GM21825 (cell line): ENCODE measurements at regions not wholly inside any gene's neighbourhood (a gene's known extent, or its start where the extent isn't known, plus 50 kb on each side); places are given as distances from the start of the nearest gene placed in this dataset.
"Not testable (repeated sequence)": the region's sequence is repeated elsewhere in the genome, so short reads cannot be mapped to it uniquely, and the experiment has no call there.

Source experiments
- ATAC-seq: cut with Tn5 transposase; IDR thresholded peaks from one replicate; pipeline ENCODE4 v1.9.1; 2021; ENCODE audit warnings: mild to moderate bottlenecking, moderate library complexity; ENCODE audit not compliant: unreplicated experiment

GRCh38 chr1:233473549-233474204 is 140.2 kb upstream of the KCNK1 start:
- ATAC-seq: no peak

GRCh38 chr1:233477359-233477758 is 136.5 kb upstream of the KCNK1 start:
- ATAC-seq: no peak

GRCh38 chr1:233478611-233479010 is 135.3 kb upstream of the KCNK1 start:
- no peak for ATAC-seq

- ATAC-seq: no peak
Observed at GRCh38 chr1:233479110-233479890, 134.6 kb upstream of the KCNK1 start.

GRCh38 chr1:233480198-233480597 is 133.7 kb upstream of the KCNK1 start:
- no peak for ATAC-seq

- ATAC-seq: no peak
Observed at GRCh38 chr1:233482388-233482787, 131.5 kb upstream of the KCNK1 start.

GRCh38 chr1:233485385-233485784 is 128.5 kb upstream of the KCNK1 start:
- ATAC-seq: no peak

- ATAC-seq: no peak
Observed at GRCh38 chr1:233485809-233486398, 128.0 kb upstream of the KCNK1 start.

GRCh38 chr1:233487408-233487807 is 126.5 kb upstream of the KCNK1 start:
- ATAC-seq: no peak

- ATAC-seq: no peak
Observed at GRCh38 chr1:233489411-233489810, 124.5 kb upstream of the KCNK1 start.

- ATAC-seq: no peak
Observed at GRCh38 chr1:233490488-233490887, 123.4 kb upstream of the KCNK1 start.

- no peak for ATAC-seq
Observed at GRCh38 chr1:233491953-233492620, 121.8 kb upstream of the KCNK1 start.

GRCh38 chr1:233496993-233497392 is 116.9 kb upstream of the KCNK1 start:
- ATAC-seq: no peak

GRCh38 chr1:233497679-233498078 is 116.2 kb upstream of the KCNK1 start:
- no peak for ATAC-seq

GRCh38 chr1:233500106-233500505 is 113.8 kb upstream of the KCNK1 start:
- ATAC-seq: no peak

GRCh38 chr1:233503366-233503954 is 110.4 kb upstream of the KCNK1 start:
- ATAC-seq: no peak

GRCh38 chr1:233505130-233505529 is 108.8 kb upstream of the KCNK1 start:
- no peak for ATAC-seq

GRCh38 chr1:233505889-233506288 is 108.0 kb upstream of the KCNK1 start:
- not testable (repeated sequence) for ATAC-seq

- no peak for ATAC-seq
Observed at GRCh38 chr1:233509526-233509925, 104.4 kb upstream of the KCNK1 start.

- no peak for ATAC-seq
Observed at GRCh38 chr1:233512538-233512937, 101.4 kb upstream of the KCNK1 start.

GRCh38 chr1:233513431-233513830 is 100.5 kb upstream of the KCNK1 start:
- no peak for ATAC-seq
